ENCODE measurements at regions not wholly inside any gene's neighbourhood (a gene's known extent, or its start where the extent isn't known, plus 50 kb on each side); places are given as distances from the start of the nearest gene placed in this dataset.
"Not testable (repeated sequence)": the region's sequence is repeated elsewhere in the genome, so short reads cannot be mapped to it uniquely, and the experiment has no call there.

DNA sequence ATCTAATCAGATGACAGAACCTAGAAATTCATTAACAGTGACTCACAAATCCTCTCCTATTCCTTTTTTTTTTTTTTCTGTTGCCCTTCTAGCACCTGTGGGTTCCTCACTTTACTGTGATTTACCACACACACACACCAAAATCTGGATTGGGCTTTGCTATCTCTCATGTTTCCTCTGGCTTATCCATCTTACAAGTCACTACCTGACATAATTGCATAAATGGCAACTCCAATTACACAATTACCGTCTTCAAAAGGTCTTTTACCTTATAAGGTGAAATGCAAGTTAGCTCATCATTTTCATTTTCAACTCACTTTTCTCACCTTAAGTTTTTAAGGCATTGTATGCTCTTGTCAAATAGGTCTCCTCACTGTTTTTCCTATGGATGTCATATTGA lies 426.3 kb upstream of the MEF2C start:
- Histone ChIP-seq H3K9ac (no peak overlapping the region), H3K27me3 (no peaks in the 10 kb centered on the region), H3K27ac (no peak overlapping the region), H3K4me2 (no peak overlapping the region), H3K4me1 (peaks cover 8% of the 10 kb centered on the region), H4K20me1 (no peaks in the 10 kb centered on the region), H3K9me3 (no peaks in the 10 kb centered on the region), H3K36me3 (no peaks in the 10 kb centered on the region), H3K4me3 (no peak overlapping the region)
- no peak for TF ChIP-seq Cebpa-rat (IDR thresholded peaks at IDR 0.05)

- no peak overlapping the region for H3K27ac ChIP-seq
- H3K9ac ChIP-seq: no peak overlapping the region
- H3K36me3 ChIP-seq: no peaks in the 10 kb centered on the region
- H4K20me1 ChIP-seq: no peaks in the 10 kb centered on the region
- TF ChIP-seq Cebpa-rat (IDR thresholded peaks at IDR 0.05): no peak
- H3K4me3 ChIP-seq: no peak overlapping the region
- H3K4me2 ChIP-seq: no peak overlapping the region
- peaks cover 2% of the 10 kb centered on the region for H3K4me1 ChIP-seq
- no peaks in the 10 kb centered on the region for H3K9me3 ChIP-seq
- no peaks in the 10 kb centered on the region for H3K27me3 ChIP-seq
Observed at GRCh38 chr5:89308606-89309040, 425.6 kb upstream of the MEF2C start.

DNA sequence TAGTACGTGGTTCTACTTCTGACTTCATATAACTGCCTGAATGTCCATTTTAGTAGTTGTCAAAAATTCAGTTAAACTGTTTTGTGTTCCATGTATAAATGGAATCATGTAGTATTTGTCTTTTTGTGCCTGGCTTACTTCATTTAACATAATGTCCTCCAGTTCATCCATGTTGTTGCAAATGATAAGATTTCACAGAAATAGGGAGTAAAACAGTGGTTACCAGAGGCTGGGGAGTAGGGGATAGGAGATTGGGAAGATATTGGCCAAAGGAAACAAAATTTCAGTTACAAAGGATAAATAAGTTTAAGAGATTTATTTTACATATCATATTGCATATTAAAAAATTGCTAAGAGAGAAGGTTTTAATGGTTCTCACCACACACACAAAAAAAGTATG lies 425.0 kb upstream of the MEF2C start:
- no peaks in the 10 kb centered on the region for H3K4me1 ChIP-seq
- H3K36me3 ChIP-seq: no peaks in the 10 kb centered on the region
- no peaks in the 10 kb centered on the region for H4K20me1 ChIP-seq
- H3K9ac ChIP-seq: no peak overlapping the region
- TF ChIP-seq Cebpa-rat (IDR thresholded peaks at IDR 0.05): no peak
- no peak overlapping the region for H3K4me3 ChIP-seq
- H3K27ac ChIP-seq: no peak overlapping the region
- no peaks in the 10 kb centered on the region for H3K9me3 ChIP-seq
- no peak overlapping the region for H3K4me2 ChIP-seq
- no peaks in the 10 kb centered on the region for H3K27me3 ChIP-seq

GRCh38 chr5:89307141-89307540 lies 424.2 kb upstream of the MEF2C start:
- H3K4me3 ChIP-seq, H3K9me3 ChIP-seq, H3K9ac ChIP-seq, H3K27ac ChIP-seq, H3K4me1 ChIP-seq, H3K4me2 ChIP-seq, H3K36me3 ChIP-seq, H4K20me1 ChIP-seq, H3K27me3 ChIP-seq: not testable (repeated sequence)

DNA sequence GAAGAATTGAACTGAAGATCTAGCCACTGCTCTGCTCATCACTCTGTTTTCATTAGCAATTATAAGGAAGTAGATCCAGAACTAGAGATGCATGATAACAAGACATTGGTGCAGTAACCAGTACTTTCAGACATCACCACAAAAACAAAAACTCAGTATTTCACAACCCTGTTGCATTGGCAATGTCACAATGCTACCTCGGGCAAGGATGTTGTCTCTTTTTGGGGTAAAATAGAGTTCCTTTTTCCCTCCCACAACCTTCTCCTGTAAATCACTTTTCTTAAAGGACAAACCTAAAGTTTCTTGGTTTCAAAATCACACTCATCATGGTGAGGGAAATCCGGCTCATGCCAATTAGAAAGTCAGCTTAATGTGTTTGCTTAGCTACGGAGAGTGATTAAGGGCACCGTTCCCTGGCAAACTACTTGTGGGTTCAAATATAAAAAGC lies 420.1 kb upstream of the MEF2C start:
- H4K20me1 ChIP-seq: no peaks in the 10 kb centered on the region
- no peak overlapping the region for H3K9ac ChIP-seq
- H3K9me3 ChIP-seq: no peaks in the 10 kb centered on the region
- H3K27me3 ChIP-seq: no peaks in the 10 kb centered on the region
- H3K4me3 ChIP-seq: no peak overlapping the region
- TF ChIP-seq Cebpa-rat (IDR thresholded peaks at IDR 0.05): no peak
- H3K4me1 ChIP-seq: no peaks in the 10 kb centered on the region
- no peak overlapping the region for H3K27ac ChIP-seq
- H3K36me3 ChIP-seq: no peaks in the 10 kb centered on the region
- H3K4me2 ChIP-seq: no peak overlapping the region

- no peaks in the 10 kb centered on the region for H3K36me3 ChIP-seq
- H3K4me1 ChIP-seq: no peaks in the 10 kb centered on the region
- H3K27ac ChIP-seq: no peak overlapping the region
- no peaks in the 10 kb centered on the region for H3K9me3 ChIP-seq
- no peak overlapping the region for H3K4me3 ChIP-seq
- no peak overlapping the region for H3K9ac ChIP-seq
- H3K4me2 ChIP-seq: no peak overlapping the region
- no peak for TF ChIP-seq Cebpa-rat (IDR thresholded peaks at IDR 0.05)
- H3K27me3 ChIP-seq: no peaks in the 10 kb centered on the region
- H4K20me1 ChIP-seq: no peaks in the 10 kb centered on the region
Observed at GRCh38 chr5:89302102-89302891, 419.3 kb upstream of the MEF2C start.

DNA sequence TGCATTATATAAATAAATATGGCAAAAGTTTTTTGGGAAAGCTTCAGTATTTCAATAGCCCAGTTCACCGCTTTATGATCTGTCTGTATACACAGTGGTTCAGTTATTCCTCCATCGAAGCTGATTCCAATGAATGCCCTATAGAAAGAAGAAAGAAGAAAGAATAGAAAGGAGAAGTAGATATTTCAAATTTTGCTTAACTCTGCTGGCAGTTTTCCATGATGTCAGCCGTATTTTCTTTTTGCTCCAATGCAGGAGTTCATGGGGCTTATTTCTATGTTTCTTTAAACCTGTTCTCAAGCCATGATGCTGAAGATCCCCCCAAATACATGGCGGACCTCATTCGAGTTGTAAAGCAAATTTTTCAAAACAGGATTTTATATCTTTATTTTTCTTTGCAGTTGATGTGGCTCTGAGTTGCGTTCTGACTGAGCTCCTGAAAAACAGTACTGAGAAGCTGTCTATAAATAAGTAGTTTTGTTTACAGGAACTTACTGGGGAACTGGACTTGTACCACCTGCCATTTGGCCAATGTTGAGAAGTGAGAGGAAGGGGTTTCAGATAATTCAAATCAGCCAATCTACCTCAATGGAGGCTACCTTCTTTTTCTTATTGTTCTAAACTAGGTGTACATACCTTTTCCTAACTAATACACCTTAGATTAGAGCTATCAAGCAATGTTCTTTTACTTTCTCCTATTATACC lies 418.5 kb upstream of the MEF2C start:
- Histone ChIP-seq H3K9me3 (no peaks in the 10 kb centered on the region), H3K4me2 (no peak overlapping the region), H3K27me3 (no peaks in the 10 kb centered on the region), H3K4me1 (no peaks in the 10 kb centered on the region), H3K9ac (no peak overlapping the region), H3K36me3 (no peaks in the 10 kb centered on the region), H3K4me3 (no peak overlapping the region), H3K27ac (no peak overlapping the region), H4K20me1 (no peaks in the 10 kb centered on the region)
- TF ChIP-seq Cebpa-rat (IDR thresholded peaks at IDR 0.05): no peak

DNA sequence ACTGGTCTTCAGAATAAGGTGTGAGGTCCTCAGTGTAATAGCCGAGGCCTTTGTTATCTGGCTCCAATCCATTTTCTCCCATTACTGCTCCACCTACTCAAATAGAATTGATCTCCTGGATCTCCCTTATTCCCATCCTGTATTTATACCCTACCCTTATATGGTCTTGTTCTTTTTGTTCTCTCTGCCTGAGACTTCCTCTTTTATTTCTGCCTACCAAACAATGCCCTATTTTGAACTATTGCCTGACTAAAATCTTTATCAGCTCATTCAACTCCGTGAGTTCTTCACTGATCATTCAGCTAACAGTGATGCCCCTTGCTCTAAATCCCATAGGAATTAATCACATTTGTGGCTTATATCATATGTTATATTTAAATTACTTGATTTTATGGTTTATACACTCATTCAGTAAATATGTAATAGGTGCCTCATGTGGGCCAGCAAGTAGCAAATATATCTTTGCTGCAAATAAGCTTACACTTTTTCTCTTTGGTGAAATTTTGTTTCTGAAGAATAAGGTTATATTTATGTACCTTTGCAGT lies 417.5 kb upstream of the MEF2C start:
- no peak overlapping the region for H3K4me3 ChIP-seq

DNA sequence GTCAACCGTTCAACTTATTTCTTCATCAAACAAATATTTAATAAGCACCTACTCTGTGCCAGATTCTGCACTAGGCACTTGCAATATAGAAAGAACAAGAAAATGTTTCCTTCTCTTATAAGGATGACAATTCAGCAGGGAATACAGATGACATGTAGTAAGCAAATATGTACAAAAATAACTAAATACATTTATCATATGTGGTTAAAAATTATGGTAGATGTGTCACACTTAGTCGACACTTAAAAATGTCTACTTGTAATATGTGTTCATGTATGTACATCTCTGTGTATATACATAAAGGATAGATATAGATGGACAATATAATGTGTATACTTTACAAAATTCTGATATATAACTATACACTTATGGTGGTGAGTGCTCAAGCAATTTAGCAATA lies 417.0 kb upstream of the MEF2C start:
- Histone ChIP-seq H3K9ac (no peak overlapping the region), H3K4me2 (no peak overlapping the region), H3K4me1 (no peaks in the 10 kb centered on the region), H3K27me3 (no peaks in the 10 kb centered on the region), H3K4me3 (no peak overlapping the region), H4K20me1 (no peaks in the 10 kb centered on the region), H3K36me3 (no peaks in the 10 kb centered on the region), H3K27ac (no peak overlapping the region), H3K9me3 (no peaks in the 10 kb centered on the region)
- no peak for TF ChIP-seq Cebpa-rat (IDR thresholded peaks at IDR 0.05)

More for the DNA sequence above, 417.5 kb upstream of the MEF2C start:
- Histone ChIP-seq H3K9me3 (no peaks in the 10 kb centered on the region), H3K27me3 (no peaks in the 10 kb centered on the region), H4K20me1 (no peaks in the 10 kb centered on the region), H3K4me1 (no peaks in the 10 kb centered on the region), H3K4me2 (no peak overlapping the region), H3K9ac (no peak overlapping the region), H3K27ac (no peak overlapping the region), H3K36me3 (no peaks in the 10 kb centered on the region)
- no peak for TF ChIP-seq Cebpa-rat (IDR thresholded peaks at IDR 0.05)

DNA sequence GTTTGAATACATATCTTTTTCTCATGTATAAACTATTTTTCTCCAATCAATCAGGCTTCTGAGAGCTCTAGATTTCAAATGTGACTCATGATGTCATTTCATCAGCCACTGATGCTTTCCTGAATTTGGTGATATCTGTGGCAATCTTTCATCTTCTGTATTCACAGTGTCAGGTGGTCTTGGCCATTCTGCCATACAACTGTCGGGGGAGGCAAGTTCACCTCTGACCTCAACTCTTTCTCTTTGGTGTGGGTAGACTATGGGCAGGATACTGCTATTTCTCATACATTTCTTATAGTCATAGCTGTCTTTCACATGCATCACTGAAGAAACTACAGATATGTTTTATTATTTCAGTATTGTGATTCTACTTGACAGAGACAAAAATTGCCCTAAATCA lies 414.1 kb upstream of the MEF2C start:
- no peak overlapping the region for H3K9ac ChIP-seq
- H3K27me3 ChIP-seq: no peaks in the 10 kb centered on the region
- H3K9me3 ChIP-seq: no peaks in the 10 kb centered on the region
- no peaks in the 10 kb centered on the region for H3K36me3 ChIP-seq
- H3K27ac ChIP-seq: no peak overlapping the region
- no peaks in the 10 kb centered on the region for H4K20me1 ChIP-seq
- TF ChIP-seq Cebpa-rat (IDR thresholded peaks at IDR 0.05): no peak
- no peaks in the 10 kb centered on the region for H3K4me1 ChIP-seq
- H3K4me3 ChIP-seq: no peak overlapping the region
- no peak overlapping the region for H3K4me2 ChIP-seq
